A673 (cell line): ENCODE measurements at regions not wholly inside any gene's neighbourhood (a gene's known extent, or its start where the extent isn't known, plus 50 kb on each side); places are given as distances from the start of the nearest gene placed in this dataset.

Source experiments
- BruUV-seq: library from RNA; stranded (reverse); fragments of 400-500 nt; replicated peaks from 2 replicates; lab custom pipeline; 2021; lab: Mats Ljungman, UMichigan
- CTCF ChIA-PET: fragments of 300-600 bp; sonication (Branson Sonifier 250); formaldehyde crosslinking; loops from one replicate; lab custom pipeline; 2022; ENCODE audit warnings: antibody characterized with exemption; lab: Charles Lee
- POLR2A ChIA-PET: fragments of 300-600 bp; sonication (Branson Sonifier 250); formaldehyde crosslinking; loops from one replicate; lab custom pipeline; 2022; ENCODE audit warnings: antibody characterized with exemption; ENCODE audit not compliant: low non-redundant PET; lab: Charles Lee
- DNase-seq: peaks from one replicate; pipeline ENCODE4 v3.0.0-alpha.2; 2015; ENCODE audit warnings: low spot score
- H3K27ac ChIP-seq: fragments of 200-600 bp; sonication (generic); 2 replicates; pipeline ENCODE4 v1.5.1; 2016; ENCODE audit warnings: mixed run types, low read depth, mild to moderate bottlenecking, mixed read lengths, antibody characterized with exemption, low read length; ENCODE audit not compliant: poor library complexity, severe bottlenecking
- H3K27me3 ChIP-seq: fragments of 200-600 bp; sonication (generic); replicated peaks from 2 replicates; pipeline ENCODE4 v1.6.1; 2017; ENCODE audit warnings: mixed run types, low read depth, mild to moderate bottlenecking, mixed read lengths, antibody characterized with exemption, low read length; ENCODE audit not compliant: insufficient read depth, poor library complexity
- H3K36me3 ChIP-seq: fragments of 200-600 bp; sonication (generic); 2 replicates; pipeline ENCODE4 v1.6.1; 2016; ENCODE audit warnings: mixed run types, mild to moderate bottlenecking, mixed read lengths, antibody characterized with exemption, low read length; ENCODE audit not compliant: insufficient read depth, poor library complexity, severe bottlenecking
- H3K4me1 ChIP-seq: fragments of 200-600 bp; sonication (generic); 2 replicates; pipeline ENCODE4 v1.6.1; 2017; ENCODE audit warnings: mixed run types, mild to moderate bottlenecking, mixed read lengths, antibody characterized with exemption, low read length; ENCODE audit not compliant: insufficient read depth, poor library complexity, severe bottlenecking
- H3K4me3 ChIP-seq: fragments of 200-600 bp; sonication (generic); 2 replicates; pipeline ENCODE4 v1.5.1; 2016; ENCODE audit warnings: low read depth, mixed run types, mild to moderate bottlenecking, mixed read lengths, low read length; ENCODE audit not compliant: poor library complexity, severe bottlenecking
- H3K9me3 ChIP-seq: fragments of 200-600 bp; sonication (generic); 2 replicates; pipeline ENCODE4 v1.6.1; 2016; ENCODE audit warnings: mixed run types, low read depth, mild to moderate bottlenecking, mixed read lengths, antibody characterized with exemption, low read length; ENCODE audit not compliant: poor library complexity, severe bottlenecking
- EZH2 ChIP-seq: fragments of 200-600 bp; sonication (generic); IDR thresholded peaks from 2 replicates; pipeline ENCODE4 v1.6.1; 2017; ENCODE audit warnings: borderline replicate concordance, low read depth, mild to moderate bottlenecking, mixed read lengths, antibody characterized with exemption, low read length; ENCODE audit not compliant: poor library complexity, severe bottlenecking
- intact Hi-C: fragments of 100-400 bp; cut with micrococcal nuclease; formaldehyde crosslinking; loops from one replicate; pipeline ENCODE4 v1.10.0; 2022; ENCODE audit not compliant: unreplicated experiment
- TF ChIP-seq, protein P1 (sequence below): fragments of 300-800, 200-600 bp; sonication (generic); conservative IDR thresholded peaks from 2 replicates; pipeline ENCODE4 v1.5.1; 2017; ENCODE audit warnings: low read depth, mild to moderate bottlenecking, antibody characterized with exemption, low read length, moderate library complexity, mixed read lengths

DNA sequence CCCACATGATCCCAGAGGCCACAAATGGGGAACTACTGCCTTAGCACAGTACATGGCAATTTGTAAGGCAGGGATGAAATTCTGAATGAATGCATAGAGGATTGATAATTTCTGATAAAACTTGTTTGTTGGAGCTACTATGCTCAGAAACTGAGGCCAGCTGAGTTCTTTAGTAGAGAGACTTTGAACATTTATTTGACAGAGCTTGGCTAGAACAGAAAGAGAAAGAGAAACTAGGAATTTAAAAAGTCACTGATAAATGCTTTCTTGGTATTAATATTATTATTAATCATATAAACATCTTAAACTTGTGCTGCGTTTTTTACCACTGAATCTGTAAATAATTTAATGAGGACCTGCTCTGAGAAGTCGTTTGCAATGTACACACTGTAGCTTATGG is 923.7 kb upstream of the CNTNAP5 start:
- no peaks in the 10 kb centered on the region for H3K9me3 ChIP-seq
- no peaks in the 10 kb centered on the region for H3K36me3 ChIP-seq
- TF ChIP-seq EZH2 = no peak
- TF ChIP-seq, protein P1, sequence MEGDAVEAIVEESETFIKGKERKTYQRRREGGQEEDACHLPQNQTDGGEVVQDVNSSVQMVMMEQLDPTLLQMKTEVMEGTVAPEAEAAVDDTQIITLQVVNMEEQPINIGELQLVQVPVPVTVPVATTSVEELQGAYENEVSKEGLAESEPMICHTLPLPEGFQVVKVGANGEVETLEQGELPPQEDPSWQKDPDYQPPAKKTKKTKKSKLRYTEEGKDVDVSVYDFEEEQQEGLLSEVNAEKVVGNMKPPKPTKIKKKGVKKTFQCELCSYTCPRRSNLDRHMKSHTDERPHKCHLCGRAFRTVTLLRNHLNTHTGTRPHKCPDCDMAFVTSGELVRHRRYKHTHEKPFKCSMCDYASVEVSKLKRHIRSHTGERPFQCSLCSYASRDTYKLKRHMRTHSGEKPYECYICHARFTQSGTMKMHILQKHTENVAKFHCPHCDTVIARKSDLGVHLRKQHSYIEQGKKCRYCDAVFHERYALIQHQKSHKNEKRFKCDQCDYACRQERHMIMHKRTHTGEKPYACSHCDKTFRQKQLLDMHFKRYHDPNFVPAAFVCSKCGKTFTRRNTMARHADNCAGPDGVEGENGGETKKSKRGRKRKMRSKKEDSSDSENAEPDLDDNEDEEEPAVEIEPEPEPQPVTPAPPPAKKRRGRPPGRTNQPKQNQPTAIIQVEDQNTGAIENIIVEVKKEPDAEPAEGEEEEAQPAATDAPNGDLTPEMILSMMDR = no peak
- no peaks in the 10 kb centered on the region for H3K27me3 ChIP-seq
- no peaks in the 10 kb centered on the region for H3K4me1 ChIP-seq
- no TSS peak for BruUV-seq
- POLR2A ChIA-PET = no interaction called here
- H3K27ac ChIP-seq = no peak overlapping the region
- intact Hi-C loops = no loop called here
- CTCF ChIA-PET = no interaction called here
- DNase-seq = no peak
- no peak overlapping the region for H3K4me3 ChIP-seq

DNA sequence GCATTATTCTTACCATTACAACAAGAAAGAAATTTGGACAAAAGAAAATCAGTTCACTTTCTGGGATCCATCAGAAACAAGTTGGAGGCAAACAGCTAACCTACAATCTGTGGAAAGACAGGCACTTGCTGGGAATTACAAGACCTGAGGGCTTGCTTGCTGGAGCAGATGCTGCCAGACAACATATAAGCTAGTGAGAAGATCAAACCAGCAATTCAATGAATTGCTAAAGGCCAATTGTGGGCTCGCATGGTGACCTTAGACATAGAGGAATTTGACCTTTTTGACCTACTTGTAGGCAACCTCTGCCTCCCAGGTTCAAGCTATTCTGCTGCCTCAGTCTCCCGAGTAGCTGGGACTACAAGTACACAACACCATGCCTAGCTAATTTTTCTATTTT is 921.2 kb upstream of the CNTNAP5 start:
- H3K27ac ChIP-seq = no peak overlapping the region
- CTCF ChIA-PET = no interaction called here

DNA sequence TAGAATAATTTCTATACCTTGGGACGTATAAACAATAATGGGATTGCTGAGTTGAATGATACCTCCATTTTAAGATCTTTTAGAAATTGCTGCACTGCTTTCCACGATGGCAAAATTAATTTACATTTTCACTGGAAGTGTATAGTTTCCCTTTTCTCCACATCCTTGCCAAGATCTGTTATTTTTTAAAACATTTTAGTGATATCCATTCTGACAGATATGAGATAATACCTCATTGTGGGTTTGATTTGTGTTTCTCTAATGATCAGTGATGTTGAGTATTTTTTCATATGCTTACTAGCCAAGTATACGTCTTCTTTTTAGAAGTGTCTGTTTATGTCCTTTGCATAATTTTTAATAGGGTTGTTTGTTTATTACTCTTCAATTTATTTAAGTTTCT is 908.5 kb upstream of the CNTNAP5 start:
- CTCF ChIA-PET = no interaction called here
- H3K27ac ChIP-seq = no peak overlapping the region
- TF ChIP-seq, protein P1 = no peak
- TF ChIP-seq EZH2 = no peak
- no peaks in the 10 kb centered on the region for H3K27me3 ChIP-seq
- no peaks in the 10 kb centered on the region for H3K9me3 ChIP-seq
- DNase-seq = no peak
- no TSS peak for BruUV-seq
- intact Hi-C loops = no loop called here
- no peaks in the 10 kb centered on the region for H3K4me1 ChIP-seq
- no peaks in the 10 kb centered on the region for H3K36me3 ChIP-seq
- POLR2A ChIA-PET = no interaction called here
- no peak overlapping the region for H3K4me3 ChIP-seq

More for the DNA sequence above, 921.2 kb upstream of the CNTNAP5 start:
- no peak for DNase-seq
- no peaks in the 10 kb centered on the region for H3K36me3 ChIP-seq
- H3K4me3 ChIP-seq = no peak overlapping the region
- no peaks in the 10 kb centered on the region for H3K4me1 ChIP-seq
- BruUV-seq = no TSS peak
- intact Hi-C loops = no loop called here
- H3K27me3 ChIP-seq = no peaks in the 10 kb centered on the region
- POLR2A ChIA-PET = no interaction called here
- no peaks in the 10 kb centered on the region for H3K9me3 ChIP-seq
- TF ChIP-seq, protein P1 = no peak
- TF ChIP-seq EZH2 = no peak
